Progenitor cell of endocrine pancreas (in vitro differentiated cells): ENCODE measurements at regions not wholly inside any gene's neighbourhood (a gene's known extent, or its start where the extent isn't known, plus 50 kb on each side); places are given as distances from the start of the nearest gene placed in this dataset.

ENCODE experiments used
- DNase-seq: peaks from one replicate; pipeline ENCODE4 v3.0.0; 2021; ENCODE audit warnings: low spot score; ENCODE audit not compliant: unreplicated experiment
- H3K27ac Mint-ChIP-seq: 2 replicates; pipeline ENCODE4 v1.8.0; 2021; ENCODE audit warnings: mild to moderate bottlenecking, moderate library complexity, mixed read lengths
- H3K27me3 Mint-ChIP-seq: 2 replicates; pipeline ENCODE4 v1.8.0; 2021; ENCODE audit warnings: mixed read lengths
- H3K36me3 Mint-ChIP-seq: 2 replicates; pipeline ENCODE4 v1.8.0; 2022; ENCODE audit warnings: mixed read lengths; ENCODE audit not compliant: insufficient read depth
- H3K4me1 Mint-ChIP-seq: 2 replicates; pipeline ENCODE4 v1.8.0; 2021; ENCODE audit warnings: low read depth, mixed read lengths
- H3K4me3 Mint-ChIP-seq: 2 replicates; pipeline ENCODE4 v1.8.0; 2021; ENCODE audit warnings: low read depth, mild to moderate bottlenecking, moderate library complexity, mixed read lengths
- H3K9me3 Mint-ChIP-seq: 2 replicates; pipeline ENCODE4 v1.8.0; 2021; ENCODE audit warnings: low read depth, mixed read lengths
- CTCF ChIP-seq: fragments of 200-600 bp; sonication (generic); IDR thresholded peaks from one replicate; pipeline ENCODE4 v1.5.0; 2021; ENCODE audit warnings: antibody characterized with exemption, mild to moderate bottlenecking; ENCODE audit not compliant: unreplicated experiment

- Mint-ChIP-seq H3K4me1 (no peaks in the 10 kb centered on the region), H3K9me3 (no peaks in the 10 kb centered on the region), H3K27me3 (no peaks in the 10 kb centered on the region), H3K36me3 (no peaks in the 10 kb centered on the region), H3K27ac (no peak overlapping the region), H3K4me3 (no peak overlapping the region)
- no peak for TF ChIP-seq CTCF
- no peak for DNase-seq
Measured at GRCh38 chr1:59238333-59238934, 58.5 kb upstream of the FGGY start.

- no peaks in the 10 kb centered on the region for H3K36me3 Mint-ChIP-seq
- H3K4me1 Mint-ChIP-seq, result no peaks in the 10 kb centered on the region
- H3K9me3 Mint-ChIP-seq, result no peaks in the 10 kb centered on the region
- TF ChIP-seq CTCF, result no peak
- DNase-seq, result no peak
- H3K27ac Mint-ChIP-seq, result no peak overlapping the region
- no peak overlapping the region for H3K4me3 Mint-ChIP-seq
- H3K27me3 Mint-ChIP-seq, result no peaks in the 10 kb centered on the region
Measured at GRCh38 chr1:59238993-59239392, 57.9 kb upstream of the FGGY start.

DNA sequence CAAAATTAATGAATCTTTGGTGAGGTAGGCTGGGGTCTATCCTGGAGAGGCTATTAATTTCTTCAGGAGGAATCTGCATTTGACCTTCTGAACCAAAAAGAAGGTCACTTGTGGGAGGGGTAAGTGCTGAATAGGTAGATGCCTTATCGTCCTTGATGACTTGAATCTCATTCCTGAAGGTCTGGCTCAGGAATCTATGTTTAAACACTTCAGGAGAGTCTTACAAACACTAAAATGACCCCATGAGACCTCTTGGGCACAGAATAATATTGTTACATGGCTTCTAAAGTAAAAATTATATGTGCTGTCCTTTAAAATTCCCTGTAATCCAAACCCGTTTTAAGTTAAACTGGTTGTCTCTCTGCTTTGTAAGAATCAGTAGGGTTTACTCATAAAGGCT lies 55.0 kb upstream of the FGGY start:
- Mint-ChIP-seq H3K36me3 (no peaks in the 10 kb centered on the region), H3K4me3 (no peak overlapping the region), H3K9me3 (peaks cover 6% of the 10 kb centered on the region), H3K27ac (no peak overlapping the region), H3K4me1 (no peaks in the 10 kb centered on the region), H3K27me3 (no peaks in the 10 kb centered on the region)
- no peak for DNase-seq
- TF ChIP-seq CTCF, result no peak

GRCh38 chr1:59242370-59242769 lies 54.5 kb upstream of the FGGY start:
- Mint-ChIP-seq H3K9me3 (peaks cover 6% of the 10 kb centered on the region), H3K4me1 (no peaks in the 10 kb centered on the region), H3K27me3 (no peaks in the 10 kb centered on the region), H3K27ac (no peak overlapping the region), H3K4me3 (no peak overlapping the region), H3K36me3 (no peaks in the 10 kb centered on the region)
- no peak for DNase-seq
- no peak for TF ChIP-seq CTCF

- Mint-ChIP-seq H3K27me3 (no peaks in the 10 kb centered on the region), H3K27ac (no peak overlapping the region), H3K9me3 (peaks cover 6% of the 10 kb centered on the region), H3K4me1 (no peaks in the 10 kb centered on the region), H3K36me3 (no peaks in the 10 kb centered on the region), H3K4me3 (no peak overlapping the region)
- no peak for TF ChIP-seq CTCF
- DNase-seq, result no peak
Measured at GRCh38 chr1:59243550-59243949, 53.3 kb upstream of the FGGY start.
